C4-2B (cell line): ENCODE measurements at regions not wholly inside any gene's neighbourhood (a gene's known extent, or its start where the extent isn't known, plus 50 kb on each side); places are given as distances from the start of the nearest gene placed in this dataset.

ENCODE experiments used
- H3K27ac ChIP-seq: fragments of 450-650 bp; 2 replicates; pipeline ENCODE4 v1.5.1; 2017
- ZFX ChIP-seq: fragments of 450-650 bp; IDR thresholded peaks from 2 replicates; pipeline ENCODE4 v1.6.1; 2017
- TF ChIP-seq, protein P1 (sequence below): fragments of 450-650 bp; conservative IDR thresholded peaks from 2 replicates; pipeline ENCODE4 v1.5.1; 2017; ENCODE audit warnings: mild to moderate bottlenecking

DNA sequence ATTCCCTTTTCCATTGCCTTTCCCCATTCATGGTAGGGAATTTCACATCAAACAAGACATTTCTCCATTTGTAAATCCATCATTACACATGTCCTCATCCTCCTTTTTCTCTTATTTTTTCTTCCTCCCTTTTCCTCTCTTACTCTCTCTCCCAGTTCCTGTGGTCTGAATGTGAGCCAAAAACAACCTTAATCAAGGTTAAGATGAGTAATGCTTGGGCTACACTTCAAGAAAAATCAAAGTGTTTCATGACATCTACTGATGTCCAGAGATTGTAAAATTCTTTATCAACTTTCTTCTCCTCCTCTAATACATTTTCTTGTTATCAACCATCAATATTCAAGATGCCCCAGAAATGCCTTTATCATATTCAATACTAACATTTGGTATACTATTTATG lies 172.5 kb upstream of the PRNP start:
- TF ChIP-seq ZFX: no peak
- TF ChIP-seq, protein P1, sequence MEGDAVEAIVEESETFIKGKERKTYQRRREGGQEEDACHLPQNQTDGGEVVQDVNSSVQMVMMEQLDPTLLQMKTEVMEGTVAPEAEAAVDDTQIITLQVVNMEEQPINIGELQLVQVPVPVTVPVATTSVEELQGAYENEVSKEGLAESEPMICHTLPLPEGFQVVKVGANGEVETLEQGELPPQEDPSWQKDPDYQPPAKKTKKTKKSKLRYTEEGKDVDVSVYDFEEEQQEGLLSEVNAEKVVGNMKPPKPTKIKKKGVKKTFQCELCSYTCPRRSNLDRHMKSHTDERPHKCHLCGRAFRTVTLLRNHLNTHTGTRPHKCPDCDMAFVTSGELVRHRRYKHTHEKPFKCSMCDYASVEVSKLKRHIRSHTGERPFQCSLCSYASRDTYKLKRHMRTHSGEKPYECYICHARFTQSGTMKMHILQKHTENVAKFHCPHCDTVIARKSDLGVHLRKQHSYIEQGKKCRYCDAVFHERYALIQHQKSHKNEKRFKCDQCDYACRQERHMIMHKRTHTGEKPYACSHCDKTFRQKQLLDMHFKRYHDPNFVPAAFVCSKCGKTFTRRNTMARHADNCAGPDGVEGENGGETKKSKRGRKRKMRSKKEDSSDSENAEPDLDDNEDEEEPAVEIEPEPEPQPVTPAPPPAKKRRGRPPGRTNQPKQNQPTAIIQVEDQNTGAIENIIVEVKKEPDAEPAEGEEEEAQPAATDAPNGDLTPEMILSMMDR: no peak
- no peak overlapping the region for H3K27ac ChIP-seq

DNA sequence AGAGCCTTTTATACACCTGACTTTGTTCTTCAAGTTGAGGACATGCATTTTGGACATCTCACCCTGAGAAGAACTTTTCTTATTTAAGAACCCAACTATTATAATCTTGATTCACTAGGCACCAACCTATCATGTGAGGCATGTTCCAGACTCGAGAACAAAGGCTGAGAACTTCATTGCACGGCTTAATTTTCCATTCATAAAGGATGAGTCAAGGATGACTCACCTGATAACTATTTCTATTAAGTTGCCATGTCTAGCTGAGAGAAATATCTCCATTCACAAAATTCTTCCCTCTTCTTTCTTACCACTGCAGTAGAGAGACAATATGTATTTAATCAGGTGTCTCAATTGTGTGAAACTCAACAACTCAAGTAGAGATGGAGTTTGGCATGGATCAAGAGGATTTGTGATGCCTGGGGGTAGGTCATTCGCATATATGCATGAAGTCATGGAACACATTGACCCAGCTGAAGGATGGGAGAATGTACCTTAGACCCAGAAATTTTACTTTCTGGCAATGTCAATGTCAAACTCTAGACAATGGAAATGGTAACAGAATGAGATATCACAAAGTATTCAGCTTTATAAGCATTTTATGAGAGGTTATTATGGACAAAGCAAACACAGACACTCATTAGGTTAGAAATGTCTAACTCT lies 173.2 kb upstream of the PRNP start:
- no peak overlapping the region for H3K27ac ChIP-seq
- no peak for TF ChIP-seq ZFX
- TF ChIP-seq, protein P1: no peak

DNA sequence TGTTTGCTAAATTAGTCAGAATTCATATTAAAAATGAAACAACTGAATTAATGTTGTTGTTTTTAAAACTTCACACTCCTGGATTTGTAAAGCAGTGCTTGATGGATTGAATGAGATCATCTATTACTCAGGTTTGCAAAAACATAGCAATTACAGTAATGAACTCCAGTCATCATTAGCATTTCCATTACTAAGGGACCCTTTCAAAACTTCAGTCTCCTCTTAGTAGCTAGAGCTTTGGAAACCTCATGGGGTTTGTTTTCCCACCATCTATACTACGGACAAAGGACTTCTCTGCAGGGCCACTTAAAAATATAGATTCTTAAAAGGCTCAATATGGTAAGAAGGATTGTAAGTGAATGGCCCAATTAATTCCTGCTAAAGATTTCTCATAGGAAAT lies 174.5 kb upstream of the PRNP start:
- no peak overlapping the region for H3K27ac ChIP-seq
- TF ChIP-seq ZFX: no peak
- TF ChIP-seq, protein P1: no peak

DNA sequence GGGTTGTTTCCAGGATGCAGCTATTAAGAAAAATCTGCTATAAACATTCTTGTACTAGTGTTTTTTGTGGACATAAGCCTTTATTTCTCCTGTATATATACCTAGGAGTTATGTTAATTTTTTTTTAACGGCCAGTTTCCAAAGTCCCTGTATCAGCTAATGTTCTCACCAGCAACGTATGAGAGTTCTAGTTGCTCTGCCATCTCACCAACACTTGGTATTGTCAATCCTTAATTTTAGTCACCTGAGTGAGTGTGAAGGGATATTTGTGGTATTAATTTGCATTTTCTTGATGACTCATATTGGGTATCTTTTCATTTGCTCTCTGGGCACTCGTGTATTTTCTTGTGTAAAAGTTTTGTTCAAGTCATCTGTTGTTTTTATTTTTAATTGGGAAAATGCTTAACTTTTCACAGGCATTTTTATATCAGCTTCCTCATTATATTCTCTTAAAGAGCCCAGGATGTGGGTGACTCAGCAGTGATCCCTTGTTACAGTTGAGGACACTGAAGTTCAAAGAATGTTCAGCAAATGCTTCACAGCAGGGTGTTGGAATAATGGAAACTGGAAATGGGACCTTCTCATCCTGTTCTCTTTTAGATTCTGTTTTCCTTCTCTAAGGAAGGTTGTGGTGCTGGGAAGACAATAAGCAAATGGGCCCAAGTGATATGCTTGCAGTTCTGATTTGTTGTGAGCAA lies 176.3 kb upstream of the PRNP start:
- TF ChIP-seq ZFX: no peak
- TF ChIP-seq, protein P1: no peak
- no peak overlapping the region for H3K27ac ChIP-seq

DNA sequence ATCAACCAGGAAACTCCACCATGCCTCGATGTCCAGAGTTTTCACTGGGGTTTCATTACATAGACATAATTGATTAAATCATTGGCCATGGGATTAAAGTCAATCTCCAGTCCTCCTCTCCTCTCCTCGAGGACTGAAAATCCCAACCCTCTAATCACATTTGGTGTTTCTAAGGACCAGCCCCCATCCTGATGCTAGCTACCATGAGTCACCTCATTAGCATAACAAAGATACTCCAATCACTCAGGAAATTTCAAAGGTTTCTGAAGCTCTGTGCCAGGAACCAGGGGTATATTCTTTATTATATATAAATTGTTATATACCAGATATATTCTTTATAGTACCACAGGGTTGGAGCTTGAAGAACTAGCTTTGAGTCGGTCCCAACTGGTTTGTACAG lies 177.5 kb upstream of the PRNP start:
- no peak for TF ChIP-seq ZFX
- TF ChIP-seq, protein P1: no peak
- H3K27ac ChIP-seq: no peak overlapping the region

DNA sequence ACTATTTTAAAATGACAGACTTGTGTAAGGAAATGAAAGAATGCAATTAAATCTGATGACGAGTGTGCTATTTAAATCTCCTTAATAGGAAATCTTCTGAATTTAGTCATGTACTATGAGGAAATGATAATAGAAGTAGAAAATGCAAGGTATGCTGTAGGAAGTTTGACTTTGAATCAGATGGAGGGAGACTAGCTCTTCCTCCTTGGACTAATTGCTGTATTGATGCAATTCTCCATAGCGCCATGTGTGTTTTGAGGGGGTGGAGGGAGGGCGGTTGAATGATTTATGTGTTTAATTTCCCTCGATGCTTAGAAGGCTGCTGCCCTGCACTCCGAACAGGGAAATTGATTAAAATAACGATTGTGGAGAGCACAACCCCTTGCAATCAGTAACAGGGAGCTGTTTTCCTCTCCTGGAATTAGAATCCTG lies 179.0 kb upstream of the PRNP start:
- no peak for TF ChIP-seq ZFX
- TF ChIP-seq, protein P1: no peak
- no peak overlapping the region for H3K27ac ChIP-seq

DNA sequence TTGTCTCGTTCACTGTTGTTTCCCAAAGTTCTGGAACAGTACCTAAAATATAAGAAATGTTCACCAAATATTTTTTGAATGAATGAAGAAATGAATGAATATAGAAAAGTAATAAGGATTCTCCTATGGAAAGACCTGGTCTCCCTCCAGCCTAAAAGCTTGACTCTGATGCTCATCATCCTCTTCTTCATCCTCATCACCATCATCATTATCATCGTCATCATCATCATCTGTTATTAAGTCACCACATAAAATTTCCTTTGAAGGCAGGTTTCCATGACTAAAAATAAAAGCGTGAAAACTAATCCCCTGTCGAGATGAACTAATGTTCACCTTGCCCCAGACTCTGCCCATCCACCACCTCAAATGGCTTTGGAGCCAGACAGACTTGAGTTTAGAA lies 181.4 kb upstream of the PRNP start:
- no peak overlapping the region for H3K27ac ChIP-seq

More for the DNA sequence above, 181.4 kb upstream of the PRNP start:
- TF ChIP-seq, protein P1: no peak
- no peak for TF ChIP-seq ZFX
